Activated naive CD4-positive, alpha-beta T cell treated with anti-CD3 and anti-CD28 coated beads for 36 hours (primary cell): ENCODE measurements at regions not wholly inside any gene's neighbourhood (a gene's known extent, or its start where the extent isn't known, plus 50 kb on each side); places are given as distances from the start of the nearest gene placed in this dataset.
A peak's percentile ranks its signal among the peaks of the same experiment; 100 is the strongest.
"Not testable (repeated sequence)": the region's sequence is repeated elsewhere in the genome, so short reads cannot be mapped to it uniquely, and the experiment has no call there.

Source experiments
- CTCF ChIA-PET: fragments of 350-600 bp; sonication (Branson Sonifier 250); formaldehyde crosslinking; loops from one replicate; lab custom pipeline; 2021; ENCODE audit warnings: antibody characterized with exemption; lab: Charles Lee
- DNase-seq: peaks from one replicate; pipeline ENCODE4 v3.0.0-alpha.2; 2020
- H3K27ac Mint-ChIP-seq: one replicate; pipeline ENCODE4 v1.8.0; 2021; ENCODE audit warnings: mild to moderate bottlenecking, mixed read lengths
- H3K27me3 Mint-ChIP-seq: one replicate; pipeline ENCODE4 v1.8.0; 2021; ENCODE audit warnings: low read depth, mixed read lengths
- H3K36me3 Mint-ChIP-seq: one replicate; pipeline ENCODE4 v1.8.0; 2021; ENCODE audit warnings: low read depth, mixed read lengths
- H3K4me1 Mint-ChIP-seq: one replicate; pipeline ENCODE4 v1.8.0; 2021; ENCODE audit warnings: low read depth, mixed read lengths
- H3K4me3 Mint-ChIP-seq: one replicate; pipeline ENCODE4 v1.8.0; 2021; ENCODE audit warnings: mild to moderate bottlenecking, moderate library complexity, mixed read lengths
- H3K9me3 Mint-ChIP-seq: one replicate; pipeline ENCODE4 v1.8.0; 2021; ENCODE audit warnings: mixed read lengths
- intact Hi-C: fragments of 100-400 bp; cut with micrococcal nuclease; formaldehyde crosslinking; loops from one replicate; pipeline ENCODE4 v1.15.1; 2023

DNA sequence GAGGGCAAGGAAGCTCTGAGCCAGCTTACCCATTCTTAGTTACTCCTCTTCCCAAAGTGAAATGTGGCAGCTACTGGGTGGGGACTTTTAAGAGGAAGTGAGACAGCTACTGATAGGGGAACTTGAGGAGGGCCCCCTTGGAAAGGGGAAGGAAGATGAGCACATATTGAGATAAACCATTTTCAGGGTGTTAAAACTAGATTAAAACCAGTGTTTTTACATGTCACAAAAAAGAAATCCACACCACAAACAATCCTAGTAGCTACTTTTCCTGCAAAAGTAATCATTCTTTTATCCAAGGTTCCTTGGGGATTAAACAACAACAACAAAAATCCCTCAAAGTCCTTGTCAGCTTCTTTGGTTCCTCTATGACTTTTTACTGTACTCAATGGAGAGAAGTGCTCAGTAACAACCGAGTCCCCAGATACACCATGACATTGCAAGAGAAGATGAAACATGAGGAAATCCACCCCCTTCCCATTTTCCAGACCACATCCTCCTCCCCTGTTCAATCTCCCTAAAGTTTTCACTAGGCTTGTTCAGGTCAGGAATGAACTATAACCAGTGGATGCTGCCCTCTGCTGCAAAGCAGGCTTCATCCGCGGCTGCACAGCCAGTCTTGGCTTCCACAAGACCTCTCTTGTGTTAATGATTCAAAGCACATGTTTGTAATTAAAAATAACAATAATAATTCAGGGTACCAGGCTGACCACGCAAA is 113.5 kb upstream of the TMEM164 start:
- H3K4me1 Mint-ChIP-seq = no peaks in the 10 kb centered on the region
- no peak overlapping the region for H3K4me3 Mint-ChIP-seq
- intact Hi-C loops = loop anchor here (5.0 to 10.0 kb wide), 3 partner anchors 252 to 525 kb away; no protein-coding TSS in a partner anchor
- H3K27me3 Mint-ChIP-seq = peaks cover 3% of the 10 kb centered on the region
- no peaks in the 10 kb centered on the region for H3K36me3 Mint-ChIP-seq
- DNase-seq = no peak
- H3K27ac Mint-ChIP-seq = no peak overlapping the region
- CTCF ChIA-PET = interaction anchor here (0.7 to 2.4 kb wide), 2 partner anchors 33 to 194 kb away, joined by 3 to 10 read pairs; no protein-coding TSS in a partner anchor
- no peaks in the 10 kb centered on the region for H3K9me3 Mint-ChIP-seq

DNA sequence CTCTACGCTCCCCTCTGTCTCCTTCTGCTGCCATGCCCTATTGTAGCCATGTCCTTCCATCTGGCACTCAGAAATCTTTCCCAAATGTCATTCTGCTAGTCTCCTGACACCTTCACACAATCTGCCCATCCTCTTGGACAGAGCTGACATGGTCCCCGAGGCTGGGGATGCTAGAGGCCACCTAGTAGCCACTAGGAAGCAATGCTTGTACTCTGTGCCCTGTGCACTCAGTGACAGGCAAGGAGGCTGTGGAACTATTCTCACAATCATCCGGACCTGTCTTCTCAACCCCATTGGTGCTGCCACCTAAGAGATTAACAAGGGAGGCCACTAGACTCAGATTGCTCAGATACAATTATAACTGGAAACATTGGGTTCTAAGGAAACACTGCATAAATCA is 112.6 kb upstream of the TMEM164 start:
- peaks cover 3% of the 10 kb centered on the region for H3K27me3 Mint-ChIP-seq
- H3K27ac Mint-ChIP-seq = no peak overlapping the region
- H3K4me1 Mint-ChIP-seq = no peaks in the 10 kb centered on the region
- no peak for DNase-seq
- intact Hi-C loops = loop anchor here (10.0 kb wide), 1 partner anchor 525 kb away; no protein-coding TSS in a partner anchor
- H3K36me3 Mint-ChIP-seq = no peaks in the 10 kb centered on the region
- CTCF ChIA-PET = interaction anchor here (0.7 to 2.2 kb wide), 18 partner anchors 13 to 417 kb away, joined by 3 to 16 read pairs (median 5); no protein-coding TSS in a partner anchor
- no peak overlapping the region for H3K4me3 Mint-ChIP-seq
- H3K9me3 Mint-ChIP-seq = no peaks in the 10 kb centered on the region

DNA sequence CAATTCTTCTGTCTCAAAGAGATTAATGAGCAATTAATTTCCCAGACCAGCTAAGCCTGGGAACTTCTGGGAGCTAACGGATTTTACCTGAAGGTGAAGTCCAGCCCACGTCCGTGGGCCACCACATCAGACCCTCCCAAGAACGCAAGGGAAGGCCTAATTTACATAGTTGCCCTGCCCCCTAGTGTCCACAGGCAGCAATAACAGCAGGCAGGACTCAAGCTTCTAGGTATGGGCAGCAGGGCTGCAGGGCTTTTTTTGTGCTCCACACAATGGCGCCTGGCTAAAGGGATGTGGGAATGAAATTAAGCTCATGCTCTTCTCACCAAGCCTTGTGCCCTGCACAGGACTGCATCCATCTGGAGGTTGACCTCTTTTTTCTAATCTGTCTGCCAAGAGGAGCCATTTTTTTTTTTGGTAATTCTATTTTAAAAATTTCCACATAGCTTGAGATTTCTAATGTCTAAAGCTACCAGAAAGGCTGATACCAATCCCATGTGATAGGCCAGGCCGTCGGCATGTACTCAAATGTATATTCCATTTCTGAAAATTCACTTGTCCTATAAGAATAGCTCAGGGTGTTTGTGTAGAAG is 111.9 kb upstream of the TMEM164 start:
- intact Hi-C loops = loop anchor here (1.0 to 10.0 kb wide), 2 partner anchors 406 to 524 kb away; no protein-coding TSS in a partner anchor
- Mint-ChIP-seq H3K27me3 (peaks cover 3% of the 10 kb centered on the region), H3K4me1 (no peaks in the 10 kb centered on the region), H3K9me3 (no peaks in the 10 kb centered on the region), H3K36me3 (no peaks in the 10 kb centered on the region), H3K4me3 (no peak overlapping the region), H3K27ac (no peak overlapping the region)
- DNase-seq = peak; percentile 59
- CTCF ChIA-PET = interaction anchor here (0.5 to 2.2 kb wide), 36 partner anchors 9 to 1192 kb away, joined by 3 to 16 read pairs (median 4); no protein-coding TSS in a partner anchor

DNA sequence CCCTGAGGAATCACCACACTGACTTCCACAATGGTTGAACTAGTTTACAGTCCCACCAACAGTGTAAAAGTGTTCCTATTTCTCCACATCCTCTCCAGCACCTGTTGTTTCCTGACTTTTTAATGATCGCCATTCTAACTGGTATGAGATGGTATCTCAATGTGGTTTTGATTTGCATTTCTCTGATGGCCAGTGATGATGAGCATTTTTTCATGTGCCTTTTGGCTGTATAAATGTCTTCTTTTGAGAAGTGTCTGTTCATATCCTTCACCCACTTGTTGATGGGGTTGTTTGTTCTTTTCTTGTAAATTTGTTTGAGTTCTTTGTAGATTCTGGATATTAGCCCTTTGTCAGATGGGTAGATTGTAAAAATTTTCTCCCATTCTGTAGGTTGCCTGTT is 106.9 kb upstream of the TMEM164 start:
- H3K27me3 Mint-ChIP-seq, DNase-seq, H3K9me3 Mint-ChIP-seq, H3K4me1 Mint-ChIP-seq, H3K36me3 Mint-ChIP-seq, CTCF ChIA-PET, H3K27ac Mint-ChIP-seq, H3K4me3 Mint-ChIP-seq: not testable (repeated sequence)
- intact Hi-C loops = loop anchor here (10.0 kb wide), 1 partner anchor 519 kb away; no protein-coding TSS in a partner anchor

DNA sequence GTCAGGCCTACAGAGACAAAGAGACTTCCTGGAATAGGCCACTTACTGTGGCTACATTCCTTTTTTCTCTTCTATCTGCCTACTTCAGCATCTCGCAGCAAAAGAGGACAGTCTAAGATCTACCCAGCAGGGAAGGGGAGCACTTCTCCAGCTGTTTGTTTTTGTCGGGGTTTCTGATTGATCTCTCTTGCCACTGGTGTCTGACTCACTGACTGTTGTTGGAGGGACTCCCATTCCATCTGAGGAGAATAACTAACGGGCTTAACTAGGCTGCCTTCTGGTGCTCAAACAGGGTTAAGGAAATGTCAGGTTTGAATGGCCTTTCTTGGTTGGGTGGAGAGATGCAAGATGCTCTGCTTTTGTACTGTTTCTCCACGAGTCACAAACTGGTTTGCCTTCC is 100.2 kb upstream of the TMEM164 start:
- no peak overlapping the region for H3K27ac Mint-ChIP-seq
- intact Hi-C loops = no loop called here
- DNase-seq = no peak
- H3K4me1 Mint-ChIP-seq = peaks cover 2% of the 10 kb centered on the region
- peaks cover 1% of the 10 kb centered on the region for H3K9me3 Mint-ChIP-seq
- H3K4me3 Mint-ChIP-seq = no peak overlapping the region
- CTCF ChIA-PET = no interaction called here
- H3K27me3 Mint-ChIP-seq = peaks cover 5% of the 10 kb centered on the region
- no peaks in the 10 kb centered on the region for H3K36me3 Mint-ChIP-seq

DNA sequence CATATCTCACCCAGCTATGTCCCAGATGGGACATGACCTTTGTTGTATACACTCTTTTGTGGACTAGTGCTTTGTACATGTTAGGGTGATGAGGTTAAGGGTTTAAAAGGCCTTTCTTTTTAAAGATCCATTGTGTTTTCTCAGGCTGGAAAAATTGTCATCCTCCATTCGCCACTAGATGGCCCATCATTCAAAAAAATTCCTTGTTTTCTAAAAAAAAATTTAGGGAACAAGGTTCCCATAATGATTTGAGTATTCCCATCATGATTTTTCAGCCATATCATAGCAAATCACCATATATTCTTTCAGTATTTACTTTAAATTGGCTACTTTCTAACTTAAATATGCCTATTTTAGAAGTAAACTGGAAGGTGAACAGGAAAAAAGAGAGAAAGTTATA is 91.9 kb upstream of the TMEM164 start:
- Mint-ChIP-seq H3K4me3 (no peak overlapping the region), H3K36me3 (no peaks in the 10 kb centered on the region), H3K4me1 (no peaks in the 10 kb centered on the region), H3K27ac (no peak overlapping the region), H3K27me3 (no peaks in the 10 kb centered on the region), H3K9me3 (no peaks in the 10 kb centered on the region)
- CTCF ChIA-PET = interaction anchor here (0.7 to 1.6 kb wide), 4 partner anchors 20 to 1705 kb away, joined by 3 to 6 read pairs (median 4); no protein-coding TSS in a partner anchor
- DNase-seq = no peak
- intact Hi-C loops = loop anchor here (1.0 kb wide), 1 partner anchor 235 kb away; no protein-coding TSS in a partner anchor

DNA sequence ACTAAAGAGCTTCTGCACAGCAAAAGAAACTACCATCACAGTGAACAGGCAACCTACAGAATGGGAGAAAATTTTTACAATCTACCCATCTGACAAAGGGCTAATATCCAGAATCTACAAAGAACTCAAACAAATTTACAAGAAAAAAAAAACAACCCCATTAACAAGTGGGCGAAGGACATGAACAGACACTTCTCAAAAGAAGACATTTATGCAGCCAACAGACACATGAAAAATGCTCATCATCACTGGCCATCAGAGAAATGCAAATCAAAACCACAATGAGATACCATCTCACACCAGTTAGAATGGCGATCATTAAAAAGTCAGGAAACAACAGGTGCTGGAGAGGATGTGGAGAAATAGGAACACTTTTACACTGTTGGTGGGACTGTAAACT is 89.9 kb upstream of the TMEM164 start:
- CTCF ChIA-PET, H3K27me3 Mint-ChIP-seq, H3K36me3 Mint-ChIP-seq, H3K4me1 Mint-ChIP-seq, H3K4me3 Mint-ChIP-seq, H3K27ac Mint-ChIP-seq, intact Hi-C loops, DNase-seq, H3K9me3 Mint-ChIP-seq: not testable (repeated sequence)

DNA sequence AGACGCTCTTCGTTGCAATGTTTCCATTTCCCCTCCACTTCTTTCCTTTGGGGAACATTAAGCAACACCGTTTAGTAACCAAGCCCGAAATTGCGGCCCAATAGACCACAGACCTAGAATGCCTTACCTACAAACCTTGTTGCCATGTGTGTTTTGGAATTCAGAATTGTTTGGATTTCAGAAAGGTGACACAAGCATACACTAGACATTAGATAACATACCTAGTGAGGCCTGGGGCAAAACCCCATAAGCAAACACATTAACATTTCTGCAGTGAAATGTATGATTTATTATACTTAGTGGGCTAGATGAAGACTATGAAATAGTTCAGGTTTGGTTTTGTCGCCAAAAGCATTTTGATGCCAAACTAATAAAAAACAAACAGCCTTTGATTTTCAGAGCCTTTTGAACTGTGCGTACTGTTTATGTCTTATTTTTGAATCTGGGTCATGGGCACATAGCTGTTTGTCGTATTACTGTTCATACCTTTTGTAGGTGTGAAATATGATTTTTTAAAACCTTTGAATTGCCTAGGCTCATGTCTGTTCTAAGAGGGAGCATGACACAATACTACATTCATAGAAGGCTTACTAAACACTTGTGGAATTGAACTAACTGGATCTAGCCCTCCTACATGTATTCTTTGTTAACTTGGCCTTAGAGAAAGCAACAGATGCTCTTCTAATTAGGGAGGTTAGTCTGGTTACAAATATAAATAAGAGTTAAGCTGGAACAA is 88.6 kb upstream of the TMEM164 start:
- no peak overlapping the region for H3K27ac Mint-ChIP-seq
- intact Hi-C loops = no loop called here
- H3K4me3 Mint-ChIP-seq = no peak overlapping the region
- H3K27me3 Mint-ChIP-seq = no peaks in the 10 kb centered on the region
- CTCF ChIA-PET = no interaction called here
- H3K4me1 Mint-ChIP-seq = no peaks in the 10 kb centered on the region
- no peak for DNase-seq
- H3K9me3 Mint-ChIP-seq = no peaks in the 10 kb centered on the region
- no peaks in the 10 kb centered on the region for H3K36me3 Mint-ChIP-seq

DNA sequence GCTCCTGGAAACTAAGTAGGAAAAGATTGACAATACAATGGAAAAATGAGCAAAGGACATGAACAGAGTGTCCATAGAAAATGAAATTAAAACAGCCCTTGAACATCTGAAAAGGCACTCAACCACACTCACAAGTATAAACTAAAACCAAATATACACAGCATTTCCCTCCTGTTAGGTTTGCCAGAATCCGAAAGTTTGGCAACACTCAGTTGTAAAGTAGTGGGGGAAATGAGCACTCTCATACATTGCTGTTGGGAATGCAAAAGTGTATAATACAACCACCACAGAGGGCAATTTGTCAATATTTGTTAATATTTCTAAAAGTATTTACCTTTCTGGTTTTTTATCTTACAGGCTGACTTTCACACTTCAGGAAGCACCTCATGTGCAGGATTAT is 84.2 kb upstream of the TMEM164 start:
- Mint-ChIP-seq H3K4me3 (no peak overlapping the region), H3K9me3 (no peaks in the 10 kb centered on the region), H3K36me3 (no peaks in the 10 kb centered on the region), H3K4me1 (no peaks in the 10 kb centered on the region), H3K27me3 (no peaks in the 10 kb centered on the region), H3K27ac (no peak overlapping the region)
- CTCF ChIA-PET = interaction anchor here (2.4 kb wide), 1 partner anchor 228 kb away, joined by 7 read pairs; no protein-coding TSS in a partner anchor
- intact Hi-C loops = no loop called here
- DNase-seq = no peak

DNA sequence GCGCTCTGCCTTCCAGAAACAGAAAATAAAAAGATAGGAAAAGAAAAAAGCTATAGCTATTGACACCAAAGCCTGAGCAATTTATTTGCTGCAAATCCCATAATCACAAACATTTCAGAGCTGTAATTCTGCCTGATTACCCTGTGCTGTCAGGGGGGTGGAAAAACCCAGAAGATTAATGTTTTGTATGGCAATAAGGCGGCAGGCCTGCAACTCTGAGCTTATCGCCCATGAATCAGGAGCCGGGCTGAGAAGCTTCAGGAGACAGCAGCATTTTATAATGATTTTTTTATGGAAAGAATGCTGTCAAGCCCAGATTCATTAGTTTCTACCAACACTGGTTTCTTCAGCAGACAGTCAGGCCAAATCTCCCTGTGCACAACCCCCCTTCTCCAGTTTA is 82.6 kb upstream of the TMEM164 start:
- Mint-ChIP-seq H3K36me3 (no peaks in the 10 kb centered on the region), H3K27me3 (no peaks in the 10 kb centered on the region), H3K4me3 (no peak overlapping the region), H3K27ac (no peak overlapping the region), H3K9me3 (no peaks in the 10 kb centered on the region), H3K4me1 (no peaks in the 10 kb centered on the region)
- intact Hi-C loops = no loop called here
- no peak for DNase-seq
- CTCF ChIA-PET = interaction anchor here (0.6 kb wide), 1 partner anchor 206 kb away, joined by 3 read pairs; no protein-coding TSS in a partner anchor

DNA sequence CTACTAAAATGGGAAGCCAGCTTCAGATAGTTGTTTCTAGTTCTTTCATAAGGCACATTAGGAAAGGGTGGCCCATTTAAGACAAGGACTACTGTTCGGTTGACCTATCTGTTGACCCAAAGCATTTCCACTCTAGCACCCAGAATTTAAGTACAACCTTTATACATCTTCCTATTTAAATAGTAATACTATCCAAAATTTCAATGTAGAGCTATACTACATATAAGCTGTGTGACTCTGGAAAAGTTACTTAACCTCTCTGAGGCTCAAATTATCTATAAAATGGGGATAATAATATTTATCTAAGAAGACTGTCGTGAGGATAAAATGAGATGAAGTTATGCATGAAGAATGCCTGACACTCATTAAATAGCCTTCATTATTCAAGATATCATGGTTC is 82.0 kb upstream of the TMEM164 start:
- Mint-ChIP-seq H3K9me3 (no peaks in the 10 kb centered on the region), H3K27ac (no peak overlapping the region), H3K27me3 (no peaks in the 10 kb centered on the region), H3K36me3 (no peaks in the 10 kb centered on the region), H3K4me1 (no peaks in the 10 kb centered on the region), H3K4me3 (no peak overlapping the region)
- CTCF ChIA-PET = interaction anchor here (0.6 kb wide), 1 partner anchor 207 kb away, joined by 3 read pairs; no protein-coding TSS in a partner anchor
- intact Hi-C loops = no loop called here
- DNase-seq = no peak

DNA sequence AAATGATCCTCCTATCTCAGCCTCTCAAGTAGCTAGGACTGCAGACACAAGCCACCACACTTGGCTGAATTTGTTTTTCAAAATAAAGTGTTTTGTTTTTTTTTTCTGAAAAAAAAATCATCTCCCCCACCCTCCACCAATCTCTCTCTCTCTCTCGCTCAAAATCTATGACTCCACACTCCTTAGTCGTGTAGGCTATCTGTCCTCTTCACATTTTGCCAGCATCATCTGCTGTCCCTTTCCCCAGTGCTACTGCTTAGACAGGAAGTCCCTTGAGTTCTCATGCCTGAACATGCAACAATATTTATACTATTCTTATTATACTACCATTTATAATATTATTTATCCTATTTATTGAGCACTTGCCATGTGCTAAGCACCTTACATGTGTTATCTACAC is 80.7 kb upstream of the TMEM164 start:
- intact Hi-C loops = no loop called here
- H3K27me3 Mint-ChIP-seq = no peaks in the 10 kb centered on the region

More for the DNA sequence above, 80.7 kb upstream of the TMEM164 start:
- DNase-seq = no peak
- Mint-ChIP-seq H3K27ac (no peak overlapping the region), H3K9me3 (no peaks in the 10 kb centered on the region), H3K4me3 (no peak overlapping the region), H3K4me1 (no peaks in the 10 kb centered on the region), H3K36me3 (no peaks in the 10 kb centered on the region)
- CTCF ChIA-PET = interaction anchor here (0.6 to 0.7 kb wide), 2 partner anchors 139 to 503 kb away, joined by 4 read pairs; no protein-coding TSS in a partner anchor
